Endodermal cell (in vitro differentiated cells): ENCODE measurements at regions not wholly inside any gene's neighbourhood (a gene's known extent, or its start where the extent isn't known, plus 50 kb on each side); places are given as distances from the start of the nearest gene placed in this dataset.

Source experiments
- DNase-seq: peaks from one replicate; pipeline ENCODE4 v3.0.0-alpha.2; 2017
- H3K27ac ChIP-seq: 2 replicates; pipeline ENCODE4 v1.5.1; 2013; ENCODE audit warnings: mild to moderate bottlenecking, low read depth, low read length, moderate library complexity
- H3K27me3 ChIP-seq: 2 replicates; pipeline ENCODE4 v1.6.1; 2013; ENCODE audit warnings: mild to moderate bottlenecking, low read length, moderate library complexity; ENCODE audit not compliant: insufficient read depth, control insufficient read depth, poor library complexity, severe bottlenecking
- H3K36me3 ChIP-seq: 2 replicates; pipeline ENCODE4 v1.7.0; 2013; ENCODE audit warnings: mild to moderate bottlenecking, low read length, moderate library complexity; ENCODE audit not compliant: control insufficient read depth, insufficient read depth
- H3K4me1 ChIP-seq: one replicate; pipeline ENCODE4 v1.7.0; 2013; ENCODE audit warnings: low read length; ENCODE audit not compliant: control insufficient read depth, insufficient read depth
- H3K4me3 ChIP-seq: 2 replicates; pipeline ENCODE4 v1.5.1; 2013; ENCODE audit warnings: mild to moderate bottlenecking, low read length, moderate library complexity
- H3K9ac ChIP-seq: 2 replicates; pipeline ENCODE4 v1.6.1; 2013; ENCODE audit warnings: mild to moderate bottlenecking, low read length, moderate library complexity; ENCODE audit not compliant: poor library complexity, severe bottlenecking; ENCODE audit errors: extremely low read depth
- H3K9me3 ChIP-seq: 2 replicates; pipeline ENCODE4 v1.6.1; 2013; ENCODE audit warnings: mild to moderate bottlenecking, low read length, moderate library complexity; ENCODE audit not compliant: control insufficient read depth
- H3K27ac Mint-ChIP-seq: 2 replicates; pipeline ENCODE4 v1.8.0; 2020; ENCODE audit warnings: mixed read lengths
- H3K27me3 Mint-ChIP-seq: 2 replicates; pipeline ENCODE4 v1.8.0; 2021; ENCODE audit warnings: mild to moderate bottlenecking, mixed read lengths; ENCODE audit not compliant: insufficient read depth
- H3K36me3 Mint-ChIP-seq: 2 replicates; pipeline ENCODE4 v1.8.0; 2020; ENCODE audit warnings: low read depth, mixed read lengths
- H3K4me1 Mint-ChIP-seq: 2 replicates; pipeline ENCODE4 v1.8.0; 2020; ENCODE audit warnings: mixed read lengths
- H3K4me3 Mint-ChIP-seq: 2 replicates; pipeline ENCODE4 v1.8.0; 2020; ENCODE audit warnings: mild to moderate bottlenecking, moderate library complexity, mixed read lengths
- H3K9me3 Mint-ChIP-seq: 2 replicates; pipeline ENCODE4 v1.8.0; 2020; ENCODE audit warnings: mild to moderate bottlenecking, mixed read lengths
- CTCF ChIP-seq: fragments of 200-600 bp; sonication (generic); conservative IDR thresholded peaks from 2 replicates; pipeline ENCODE4 v1.5.0; 2021; ENCODE audit warnings: antibody characterized with exemption, mild to moderate bottlenecking
- WGBS, 2 experiments: methylation state at CpG; one replicate each; pipeline versions ENCODE4 v1.1.5 to v1.1.7; 2013; ENCODE audit warnings: missing lambda C conversion rate in 2 of 2, mixed read lengths in 1 of 2; ENCODE audit not compliant: insufficient coverage in 1 of 2, insufficient read length in 1 of 2; 5-methylcytosine and 5-hydroxymethylcytosine counted together

- 8% methylated on average over 4 of the region's 5 CpGs; no CpG with 5 or more reads in 1 of the 2 experiments for WGBS, 2 experiments
Observed at GRCh38 chrX:131213400-131213799, 75.7 kb downstream of the IGSF1 start.

GRCh38 chrX:131202766-131203165 lies 86.3 kb downstream of the IGSF1 start:
- Histone ChIP-seq H3K9ac (no peak overlapping the region), H3K4me3 (no peak overlapping the region), H3K36me3 (no peaks in the 10 kb centered on the region), H3K27me3 (no peaks in the 10 kb centered on the region), H3K4me1 (no peaks in the 10 kb centered on the region), H3K9me3 (no peaks in the 10 kb centered on the region), H3K27ac (no peak overlapping the region)
- Mint-ChIP-seq H3K27ac (no peak overlapping the region), H3K4me3 (no peak overlapping the region), H3K27me3 (peaks cover 21% of the 10 kb centered on the region), H3K4me1 (peaks cover 19% of the 10 kb centered on the region), H3K36me3 (no peaks in the 10 kb centered on the region), H3K9me3 (no peaks in the 10 kb centered on the region)
- TF ChIP-seq CTCF, result no peak
- WGBS, 2 experiments, result 93% methylated on average over 1 of the region's 1 CpG; no CpG with 5 or more reads in 1 of the 2 experiments
- no peak for DNase-seq

More at GRCh38 chrX:131213400-131213799, 75.7 kb downstream of the IGSF1 start:
- DNase-seq, result peak; percentile 55
- Histone ChIP-seq H3K9ac (no peak overlapping the region), H3K9me3 (no peaks in the 10 kb centered on the region), H3K36me3 (no peaks in the 10 kb centered on the region), H3K27me3 (peaks cover 29% of the 10 kb centered on the region), H3K27ac (no peak overlapping the region), H3K4me1 (no peaks in the 10 kb centered on the region), H3K4me3 (no peak overlapping the region)
- H3K27me3 Mint-ChIP-seq, result peaks cover 56% of the 10 kb centered on the region
- H3K36me3 Mint-ChIP-seq, result no peaks in the 10 kb centered on the region
- H3K9me3 Mint-ChIP-seq, result no peaks in the 10 kb centered on the region
- peak overlapping the region; percentile 5 for H3K27ac Mint-ChIP-seq
- peak overlapping the region; percentile 13 for H3K4me3 Mint-ChIP-seq
- TF ChIP-seq CTCF, result no peak
- H3K4me1 Mint-ChIP-seq, result peaks cover 30% of the 10 kb centered on the region

- no peak overlapping the region for H3K27ac ChIP-seq
- no peaks in the 10 kb centered on the region for H3K36me3 ChIP-seq
- no peak overlapping the region for H3K9ac ChIP-seq
- Mint-ChIP-seq H3K27me3 (peaks cover 21% of the 10 kb centered on the region), H3K4me3 (no peak overlapping the region), H3K9me3 (no peaks in the 10 kb centered on the region), H3K27ac (no peak overlapping the region), H3K36me3 (no peaks in the 10 kb centered on the region), H3K4me1 (peaks cover 27% of the 10 kb centered on the region)
- TF ChIP-seq CTCF, result no peak
- WGBS, 2 experiments, result 71 to 100% methylated on average over 1 of the region's 1 CpG
- DNase-seq, result no peak
- H3K27me3 ChIP-seq, result no peaks in the 10 kb centered on the region
- H3K4me1 ChIP-seq, result no peaks in the 10 kb centered on the region
- H3K4me3 ChIP-seq, result no peak overlapping the region
- no peaks in the 10 kb centered on the region for H3K9me3 ChIP-seq
Observed at GRCh38 chrX:131201986-131202385, 87.1 kb downstream of the IGSF1 start.
